HEK293 (cell line): ENCODE measurements at regions not wholly inside any gene's neighbourhood (a gene's known extent, or its start where the extent isn't known, plus 50 kb on each side); places are given as distances from the start of the nearest gene placed in this dataset.

Experiments used
- CTCF ChIA-PET: fragments of 350-600 bp; formaldehyde crosslinking; extraction: SDS; loops from one replicate; lab custom pipeline; 2021; ENCODE audit warnings: antibody characterized with exemption; lab: Yijun Ruan, JAX
- POLR2A ChIA-PET: fragments of 300-600 bp; formaldehyde crosslinking; extraction: SDS; loops from one replicate; lab custom pipeline; 2020; ENCODE audit warnings: antibody characterized with exemption, inconsistent platforms; lab: Yijun Ruan, JAX
- H3K27ac ChIP-seq: fragments of 200-500 bp; sonication (Bioruptor generic); 2 replicates; pipeline ENCODE4 v1.5.1; 2014; ENCODE audit warnings: low read depth, low read length, control low read depth, inconsistent platforms; ENCODE audit errors: extremely low read depth
- H3K36me3 ChIP-seq, 2 experiments: fragments of 200-500 bp in 1 of 2; sonication (Bioruptor generic) in 1 of 2; 1 replicate in 1 of 2; 2 replicates in 1 of 2; pipeline ENCODE4 v1.5.1; 2014 to 2017; ENCODE audit warnings: inconsistent platforms in 2 of 2, low read length in 2 of 2; ENCODE audit not compliant: control insufficient read depth in 2 of 2, insufficient read depth in 1 of 2
- H3K4me1 ChIP-seq: fragments of 200-500 bp; sonication (Bioruptor generic); 2 replicates; pipeline ENCODE4 v1.5.1; 2014; ENCODE audit warnings: mild to moderate bottlenecking, low read length, inconsistent platforms; ENCODE audit not compliant: control insufficient read depth, insufficient read depth
- H3K4me3 ChIP-seq: 2 replicates; pipeline ENCODE4 v1.5.1; 2011; ENCODE audit warnings: low read depth, mild to moderate bottlenecking, control low read depth, low read length, moderate library complexity
- H3K9me3 ChIP-seq: fragments of 200-500 bp; sonication (Bioruptor generic); 2 replicates; pipeline ENCODE4 v1.5.1; 2014; ENCODE audit warnings: low read depth, low read length, inconsistent platforms; ENCODE audit not compliant: control insufficient read depth, insufficient read depth
- OVOL3 ChIP-seq: fragments of 450-650 bp; formaldehyde crosslinking; IDR thresholded peaks from 2 replicates; pipeline ENCODE4 v1.5.1; 2016; ENCODE audit warnings: missing biosample characterization, missing genetic modification characterization
- RBAK ChIP-seq: fragments of 450-650 bp; formaldehyde crosslinking; IDR thresholded peaks from 2 replicates; pipeline ENCODE4 v1.5.1; 2016; ENCODE audit warnings: missing biosample characterization, missing genetic modification characterization
- SETDB1 ChIP-seq: IDR thresholded peaks from one replicate; pipeline ENCODE4 v1.6.1; 2017; ENCODE audit warnings: mild to moderate bottlenecking, low read length, moderate library complexity, mixed read lengths; ENCODE audit not compliant: insufficient read length
- SP2 ChIP-seq: fragments of 450-650 bp; formaldehyde crosslinking; IDR thresholded peaks from 2 replicates; pipeline ENCODE4 v1.5.1; 2016; ENCODE audit warnings: missing biosample characterization, missing genetic modification characterization
- ZEB2 ChIP-seq: fragments of 450-650 bp; formaldehyde crosslinking; IDR thresholded peaks from 2 replicates; pipeline ENCODE4 v1.5.1; 2016; ENCODE audit warnings: missing biosample characterization, missing genetic modification characterization
- ZNF155 ChIP-seq: fragments of 450-650 bp; formaldehyde crosslinking; IDR thresholded peaks from 2 replicates; pipeline ENCODE4 v1.5.1; 2016; ENCODE audit warnings: missing biosample characterization, missing genetic modification characterization
- ZNF184 ChIP-seq: fragments of 450-650 bp; IDR thresholded peaks from 2 replicates; pipeline ENCODE4 v1.5.1; 2018; ENCODE audit warnings: missing biosample characterization, mild to moderate bottlenecking, missing genetic modification characterization
- ZNF404 ChIP-seq: fragments of 450-650 bp; formaldehyde crosslinking; IDR thresholded peaks from 2 replicates; pipeline ENCODE4 v1.5.1; 2017; ENCODE audit warnings: missing biosample characterization, missing genetic modification characterization
- ZNF48 ChIP-seq: fragments of 450-650 bp; formaldehyde crosslinking; IDR thresholded peaks from 2 replicates; pipeline ENCODE4 v1.5.1; 2016; ENCODE audit warnings: missing biosample characterization, missing genetic modification characterization
- ZNF501 ChIP-seq: fragments of 450-650 bp; formaldehyde crosslinking; IDR thresholded peaks from 2 replicates; pipeline ENCODE4 v1.5.1; 2016; ENCODE audit warnings: missing biosample characterization, missing genetic modification characterization
- ZNF624 ChIP-seq: fragments of 450-650 bp; formaldehyde crosslinking; IDR thresholded peaks from 2 replicates; pipeline ENCODE4 v1.5.1; 2017; ENCODE audit warnings: missing biosample characterization, missing genetic modification characterization
- ZNF654 ChIP-seq: fragments of 450-650 bp; formaldehyde crosslinking; IDR thresholded peaks from 2 replicates; pipeline ENCODE4 v1.5.1; 2016; ENCODE audit warnings: low read depth, missing biosample characterization, missing genetic modification characterization
- ZNF785 ChIP-seq: fragments of 450-650 bp; formaldehyde crosslinking; IDR thresholded peaks from 2 replicates; pipeline ENCODE4 v1.5.1; 2016; ENCODE audit warnings: missing biosample characterization, missing genetic modification characterization
- TF ChIP-seq, protein P1 (sequence below): fragments of 450-650 bp; IDR thresholded peaks from 2 replicates; pipeline ENCODE4 v1.5.1; 2018; ENCODE audit warnings: missing biosample characterization, missing genetic modification characterization
- TF ChIP-seq, protein P2 (sequence below): fragments of 450-650 bp; formaldehyde crosslinking; IDR thresholded peaks from 2 replicates; pipeline ENCODE4 v1.5.1; 2017; ENCODE audit warnings: missing biosample characterization, missing genetic modification characterization
- TF ChIP-seq, protein P3 (sequence below): fragments of 450-650 bp; formaldehyde crosslinking; IDR thresholded peaks from 2 replicates; pipeline ENCODE4 v1.5.1; 2016; ENCODE audit warnings: missing biosample characterization, missing genetic modification characterization
- TF ChIP-seq, protein P4 (sequence below): fragments of 450-650 bp; IDR thresholded peaks from 2 replicates; pipeline ENCODE4 v1.5.1; 2018; ENCODE audit warnings: missing biosample characterization, mild to moderate bottlenecking, missing genetic modification characterization
- TF ChIP-seq, protein P5 (sequence below): IDR thresholded peaks from 2 replicates; pipeline ENCODE4 v1.6.1; 2011; ENCODE audit warnings: mild to moderate bottlenecking, low read depth, low read length, borderline replicate concordance

DNA sequence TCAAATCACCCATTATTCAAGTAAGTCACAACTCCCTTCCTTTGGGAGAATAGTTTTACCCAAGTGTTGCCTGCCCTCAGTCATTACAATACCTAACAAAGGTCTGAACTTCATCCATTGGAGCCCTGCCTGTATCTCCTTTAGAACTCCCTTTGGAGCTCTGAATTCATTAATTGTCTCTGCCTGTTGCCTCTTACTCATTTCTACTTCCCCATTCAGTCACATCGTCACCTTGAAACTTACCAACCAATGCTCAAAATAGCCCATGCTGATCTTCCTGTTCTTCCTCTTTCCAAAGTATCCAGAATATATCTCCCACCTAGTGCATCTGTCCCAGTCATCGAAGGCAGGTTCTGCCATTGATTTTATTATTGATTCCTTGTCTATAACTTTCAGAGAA is 120.7 kb upstream of the ADGRF1 start (continued):
- no peak for TF ChIP-seq OVOL3
- no peak for TF ChIP-seq ZEB2
- TF ChIP-seq, protein P1, sequence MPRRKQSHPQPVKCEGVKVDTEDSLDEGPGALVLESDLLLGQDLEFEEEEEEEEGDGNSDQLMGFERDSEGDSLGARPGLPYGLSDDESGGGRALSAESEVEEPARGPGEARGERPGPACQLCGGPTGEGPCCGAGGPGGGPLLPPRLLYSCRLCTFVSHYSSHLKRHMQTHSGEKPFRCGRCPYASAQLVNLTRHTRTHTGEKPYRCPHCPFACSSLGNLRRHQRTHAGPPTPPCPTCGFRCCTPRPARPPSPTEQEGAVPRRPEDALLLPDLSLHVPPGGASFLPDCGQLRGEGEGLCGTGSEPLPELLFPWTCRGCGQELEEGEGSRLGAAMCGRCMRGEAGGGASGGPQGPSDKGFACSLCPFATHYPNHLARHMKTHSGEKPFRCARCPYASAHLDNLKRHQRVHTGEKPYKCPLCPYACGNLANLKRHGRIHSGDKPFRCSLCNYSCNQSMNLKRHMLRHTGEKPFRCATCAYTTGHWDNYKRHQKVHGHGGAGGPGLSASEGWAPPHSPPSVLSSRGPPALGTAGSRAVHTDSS (tag by site-specific recombination), result no peak
- TF ChIP-seq ZNF624 (tag by site-specific recombination), result no peak

DNA sequence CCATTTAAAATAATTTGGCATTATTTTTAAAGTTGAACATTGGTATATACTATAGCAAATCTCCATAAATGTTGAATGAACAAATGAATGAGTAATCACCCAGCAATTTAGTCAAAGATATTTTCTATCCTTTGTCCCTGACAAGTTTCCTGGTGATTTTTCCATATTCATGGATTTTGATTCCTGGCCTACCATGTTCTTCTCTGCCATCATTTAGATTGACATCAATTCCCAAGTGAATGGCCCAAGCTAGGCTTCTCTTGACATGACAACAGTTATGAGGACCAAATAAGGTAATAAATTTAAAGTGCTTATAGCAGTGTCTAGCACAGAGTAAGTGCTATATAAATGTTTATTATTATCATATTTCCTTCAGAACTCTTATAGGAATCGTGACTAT is 120.1 kb upstream of the ADGRF1 start:
- H3K27ac ChIP-seq, result no peak overlapping the region
- no peaks in the 10 kb centered on the region for H3K36me3 ChIP-seq
- POLR2A ChIA-PET, result no interaction called here
- CTCF ChIA-PET, result interaction anchor here (0.8 to 1.1 kb wide), 2 partner anchors 10 to 368 kb away, joined by 3 read pairs; no protein-coding TSS in a partner anchor
- no peak for TF ChIP-seq SP2 (tag by site-specific recombination)
- TF ChIP-seq ZNF501 (tag by site-specific recombination), result no peak
- no peak for TF ChIP-seq ZNF48 (tag by site-specific recombination)
- TF ChIP-seq ZNF155 (tag by site-specific recombination), result no peak
- TF ChIP-seq RBAK (tag by site-specific recombination), result no peak
- no peak for TF ChIP-seq ZNF184
- H3K4me1 ChIP-seq, result no peaks in the 10 kb centered on the region
- no peak overlapping the region for H3K4me3 ChIP-seq
- no peaks in the 10 kb centered on the region for H3K9me3 ChIP-seq

DNA sequence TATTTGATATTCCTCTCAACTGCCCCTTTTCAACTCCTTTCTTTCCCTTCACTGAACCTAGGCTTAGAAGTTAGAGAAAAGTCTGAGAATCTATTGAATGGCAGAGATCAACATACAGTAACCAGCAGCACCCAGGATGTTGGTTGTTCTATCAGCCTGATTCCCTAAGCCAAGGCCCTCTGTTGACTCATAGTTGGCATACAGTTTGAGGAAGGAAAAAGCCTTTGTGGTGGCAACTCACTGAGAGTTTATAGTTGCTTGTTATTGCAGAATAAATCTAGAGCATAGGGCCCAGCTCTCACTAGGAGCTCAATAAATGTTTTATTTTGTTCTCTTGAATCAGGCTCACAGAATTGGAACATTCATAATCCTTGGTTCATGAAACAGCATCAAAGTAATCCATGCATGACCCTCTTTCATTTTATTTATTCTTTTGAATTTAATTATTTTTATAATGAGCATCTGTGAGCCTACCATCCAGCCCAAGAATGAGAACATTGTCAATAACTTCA is 119.1 kb upstream of the ADGRF1 start:
- H3K4me1 ChIP-seq, result no peaks in the 10 kb centered on the region
- CTCF ChIA-PET, result interaction anchor here (0.8 kb wide), 1 partner anchor 369 kb away, joined by 3 read pairs; no protein-coding TSS in a partner anchor
- no peak for TF ChIP-seq ZNF654 (tag by site-specific recombination)
- TF ChIP-seq, protein P2, sequence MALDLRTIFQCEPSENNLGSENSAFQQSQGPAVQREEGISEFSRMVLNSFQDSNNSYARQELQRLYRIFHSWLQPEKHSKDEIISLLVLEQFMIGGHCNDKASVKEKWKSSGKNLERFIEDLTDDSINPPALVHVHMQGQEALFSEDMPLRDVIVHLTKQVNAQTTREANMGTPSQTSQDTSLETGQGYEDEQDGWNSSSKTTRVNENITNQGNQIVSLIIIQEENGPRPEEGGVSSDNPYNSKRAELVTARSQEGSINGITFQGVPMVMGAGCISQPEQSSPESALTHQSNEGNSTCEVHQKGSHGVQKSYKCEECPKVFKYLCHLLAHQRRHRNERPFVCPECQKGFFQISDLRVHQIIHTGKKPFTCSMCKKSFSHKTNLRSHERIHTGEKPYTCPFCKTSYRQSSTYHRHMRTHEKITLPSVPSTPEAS (tag by site-specific recombination), result no peak
- TF ChIP-seq ZNF785 (tag by site-specific recombination), result no peak
- TF ChIP-seq, protein P3, sequence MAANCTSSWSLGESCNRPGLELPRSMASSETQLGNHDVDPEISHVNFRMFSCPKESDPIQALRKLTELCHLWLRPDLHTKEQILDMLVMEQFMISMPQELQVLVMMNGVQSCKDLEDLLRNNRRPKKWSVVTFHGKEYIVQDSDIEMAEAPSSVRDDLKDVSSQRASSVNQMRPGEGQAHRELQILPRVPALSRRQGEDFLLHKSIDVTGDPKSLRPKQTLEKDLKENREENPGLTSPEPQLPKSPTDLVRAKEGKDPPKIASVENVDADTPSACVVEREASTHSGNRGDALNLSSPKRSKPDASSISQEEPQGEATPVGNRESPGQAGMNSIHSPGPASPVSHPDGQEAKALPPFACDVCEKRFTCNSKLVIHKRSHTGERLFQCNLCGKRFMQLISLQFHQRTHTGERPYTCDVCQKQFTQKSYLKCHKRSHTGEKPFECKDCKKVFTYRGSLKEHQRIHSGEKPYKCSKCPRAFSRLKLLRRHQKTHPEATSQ (tag by site-specific recombination), result no peak
- no peak for TF ChIP-seq ZNF404 (tag by site-specific recombination)
- no peak for TF ChIP-seq SETDB1
- TF ChIP-seq, protein P4, sequence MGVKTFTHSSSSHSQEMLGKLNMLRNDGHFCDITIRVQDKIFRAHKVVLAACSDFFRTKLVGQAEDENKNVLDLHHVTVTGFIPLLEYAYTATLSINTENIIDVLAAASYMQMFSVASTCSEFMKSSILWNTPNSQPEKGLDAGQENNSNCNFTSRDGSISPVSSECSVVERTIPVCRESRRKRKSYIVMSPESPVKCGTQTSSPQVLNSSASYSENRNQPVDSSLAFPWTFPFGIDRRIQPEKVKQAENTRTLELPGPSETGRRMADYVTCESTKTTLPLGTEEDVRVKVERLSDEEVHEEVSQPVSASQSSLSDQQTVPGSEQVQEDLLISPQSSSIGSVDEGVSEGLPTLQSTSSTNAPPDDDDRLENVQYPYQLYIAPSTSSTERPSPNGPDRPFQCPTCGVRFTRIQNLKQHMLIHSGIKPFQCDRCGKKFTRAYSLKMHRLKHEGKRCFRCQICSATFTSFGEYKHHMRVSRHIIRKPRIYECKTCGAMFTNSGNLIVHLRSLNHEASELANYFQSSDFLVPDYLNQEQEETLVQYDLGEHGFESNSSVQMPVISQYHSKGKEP (tag by site-specific recombination), result no peak
- TF ChIP-seq, protein P5, sequence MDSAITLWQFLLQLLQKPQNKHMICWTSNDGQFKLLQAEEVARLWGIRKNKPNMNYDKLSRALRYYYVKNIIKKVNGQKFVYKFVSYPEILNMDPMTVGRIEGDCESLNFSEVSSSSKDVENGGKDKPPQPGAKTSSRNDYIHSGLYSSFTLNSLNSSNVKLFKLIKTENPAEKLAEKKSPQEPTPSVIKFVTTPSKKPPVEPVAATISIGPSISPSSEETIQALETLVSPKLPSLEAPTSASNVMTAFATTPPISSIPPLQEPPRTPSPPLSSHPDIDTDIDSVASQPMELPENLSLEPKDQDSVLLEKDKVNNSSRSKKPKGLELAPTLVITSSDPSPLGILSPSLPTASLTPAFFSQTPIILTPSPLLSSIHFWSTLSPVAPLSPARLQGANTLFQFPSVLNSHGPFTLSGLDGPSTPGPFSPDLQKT, result no peak
- H3K9me3 ChIP-seq, result no peaks in the 10 kb centered on the region
- H3K27ac ChIP-seq, result no peak overlapping the region
- POLR2A ChIA-PET, result interaction anchor here (1.7 kb wide), 1 partner anchor 18 kb away, joined by 4 read pairs; no protein-coding TSS in a partner anchor
- no peak overlapping the region for H3K4me3 ChIP-seq
- no peaks in the 10 kb centered on the region for H3K36me3 ChIP-seq
